Epithelial cell of proximal tubule (primary cell): ENCODE measurements at regions not wholly inside any gene's neighbourhood (a gene's known extent, or its start where the extent isn't known, plus 50 kb on each side); places are given as distances from the start of the nearest gene placed in this dataset.

ENCODE experiments used
- DNase-seq: peaks from one replicate; pipeline ENCODE4 v3.0.0-alpha.2; 2011; ENCODE audit warnings: low read depth
- H3K4me3 ChIP-seq: 2 replicates; pipeline ENCODE4 v1.5.1; 2011; ENCODE audit warnings: low read depth, mild to moderate bottlenecking, low read length
- TF ChIP-seq, protein P1 (sequence below): conservative IDR thresholded peaks from 2 replicates; pipeline ENCODE4 v1.5.1; 2012; ENCODE audit warnings: low read depth, mild to moderate bottlenecking, low read length

DNA sequence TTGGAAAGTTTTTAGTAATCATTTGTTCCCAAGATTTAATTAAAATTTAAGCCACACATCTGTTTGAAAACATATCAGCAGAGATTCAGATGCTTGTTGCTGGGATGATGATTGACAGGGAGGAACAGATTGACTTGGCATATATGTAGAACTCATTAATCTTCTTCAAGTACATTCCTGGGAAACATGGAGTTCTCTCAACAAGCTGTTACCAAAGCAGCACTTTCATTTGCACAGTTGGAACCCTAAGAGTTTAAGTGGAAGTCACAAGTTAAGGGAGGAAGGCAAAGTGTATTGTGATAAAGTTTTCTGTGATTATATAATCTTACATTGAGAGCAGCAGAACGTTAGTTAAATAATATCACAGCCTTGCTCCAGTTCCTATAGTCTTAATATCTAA, 485.4 kb upstream of the CELF2 start:
- DNase-seq, result no peak

GRCh38 chr10:10532826-10533225, 484.8 kb upstream of the CELF2 start:
- TF ChIP-seq, protein P1, sequence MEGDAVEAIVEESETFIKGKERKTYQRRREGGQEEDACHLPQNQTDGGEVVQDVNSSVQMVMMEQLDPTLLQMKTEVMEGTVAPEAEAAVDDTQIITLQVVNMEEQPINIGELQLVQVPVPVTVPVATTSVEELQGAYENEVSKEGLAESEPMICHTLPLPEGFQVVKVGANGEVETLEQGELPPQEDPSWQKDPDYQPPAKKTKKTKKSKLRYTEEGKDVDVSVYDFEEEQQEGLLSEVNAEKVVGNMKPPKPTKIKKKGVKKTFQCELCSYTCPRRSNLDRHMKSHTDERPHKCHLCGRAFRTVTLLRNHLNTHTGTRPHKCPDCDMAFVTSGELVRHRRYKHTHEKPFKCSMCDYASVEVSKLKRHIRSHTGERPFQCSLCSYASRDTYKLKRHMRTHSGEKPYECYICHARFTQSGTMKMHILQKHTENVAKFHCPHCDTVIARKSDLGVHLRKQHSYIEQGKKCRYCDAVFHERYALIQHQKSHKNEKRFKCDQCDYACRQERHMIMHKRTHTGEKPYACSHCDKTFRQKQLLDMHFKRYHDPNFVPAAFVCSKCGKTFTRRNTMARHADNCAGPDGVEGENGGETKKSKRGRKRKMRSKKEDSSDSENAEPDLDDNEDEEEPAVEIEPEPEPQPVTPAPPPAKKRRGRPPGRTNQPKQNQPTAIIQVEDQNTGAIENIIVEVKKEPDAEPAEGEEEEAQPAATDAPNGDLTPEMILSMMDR, result no peak
- DNase-seq, result no peak
- H3K4me3 ChIP-seq, result no peak overlapping the region

More for the DNA sequence above, 485.4 kb upstream of the CELF2 start:
- TF ChIP-seq, protein P1, result no peak
- no peak overlapping the region for H3K4me3 ChIP-seq

DNA sequence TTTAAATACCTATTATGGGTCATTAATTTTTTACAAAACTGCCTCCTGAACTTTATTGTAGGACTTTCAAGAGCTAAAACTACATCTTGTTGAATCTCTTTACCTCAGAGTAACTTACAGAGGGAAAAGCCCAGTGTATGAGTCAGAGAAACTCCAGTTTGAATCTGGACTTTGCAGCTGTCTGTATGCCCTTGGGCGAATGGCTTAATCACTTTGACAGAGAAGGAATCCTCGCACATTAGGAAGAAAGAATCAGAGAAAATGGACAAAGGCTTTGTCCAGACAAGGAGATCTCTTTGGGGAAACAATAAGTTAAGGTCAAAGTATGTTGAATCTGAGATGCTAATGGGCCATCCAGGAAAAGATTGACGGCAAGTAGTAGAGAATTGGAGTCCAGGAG, 484.2 kb upstream of the CELF2 start:
- TF ChIP-seq, protein P1, result no peak
- no peak for DNase-seq
- no peak overlapping the region for H3K4me3 ChIP-seq

DNA sequence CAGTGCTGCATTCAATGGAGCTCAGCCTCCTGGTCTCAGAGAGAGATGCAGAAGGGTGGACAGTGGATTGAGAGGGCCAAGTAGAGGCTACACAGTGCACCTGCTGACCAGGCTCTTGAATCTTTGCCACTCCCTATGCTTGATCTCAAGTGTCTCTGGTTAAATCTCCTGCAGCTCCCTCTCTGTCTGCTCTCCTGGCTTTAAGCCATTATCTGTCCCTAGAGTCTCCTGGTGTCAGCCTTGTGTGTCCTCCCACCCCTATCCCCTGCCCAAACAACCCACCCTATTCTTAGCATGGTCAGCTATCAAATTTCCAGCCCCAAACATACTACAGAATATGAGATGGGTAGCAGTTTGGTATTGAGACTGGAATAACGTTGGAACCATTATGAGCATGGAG, 479.3 kb upstream of the CELF2 start:
- no peak overlapping the region for H3K4me3 ChIP-seq
- no peak for DNase-seq
- TF ChIP-seq, protein P1, result no peak

- no peak for DNase-seq
- TF ChIP-seq, protein P1, result no peak
- no peak overlapping the region for H3K4me3 ChIP-seq
Observed at GRCh38 chr10:10540398-10540797, 477.3 kb upstream of the CELF2 start.

GRCh38 chr10:10542477-10542876, 475.2 kb upstream of the CELF2 start:
- TF ChIP-seq, protein P1, result no peak
- H3K4me3 ChIP-seq, result no peak overlapping the region
- DNase-seq, result no peak

GRCh38 chr10:10544890-10545289, 472.8 kb upstream of the CELF2 start:
- DNase-seq, result no peak
- TF ChIP-seq, protein P1, result no peak
- H3K4me3 ChIP-seq, result no peak overlapping the region
